SK-N-SH (cell line): ENCODE measurements at regions not wholly inside any gene's neighbourhood (a gene's known extent, or its start where the extent isn't known, plus 50 kb on each side); places are given as distances from the start of the nearest gene placed in this dataset.

Experiments used
- CTCF ChIP-seq: fragments of 200-600 bp; sonication (generic); IDR thresholded peaks from 2 replicates; pipeline ENCODE4 v1.6.1; 2017; ENCODE audit warnings: antibody characterized with exemption, mild to moderate bottlenecking, moderate library complexity
- EP300 ChIP-seq, 2 experiments: IDR thresholded peaks; 2 replicates each; pipeline versions ENCODE4 v1.4.0 to v1.6.1; 2012; ENCODE audit warnings: borderline replicate concordance in 1 of 2, low read depth in 1 of 2, low read length in 1 of 2
- EZH2phosphoT487 ChIP-seq: fragments of 200-600 bp; sonication (generic); IDR thresholded peaks from 2 replicates; pipeline ENCODE4 v1.6.1; 2017; ENCODE audit warnings: low read depth, mixed run types, mild to moderate bottlenecking, antibody characterized with exemption, moderate library complexity, borderline replicate concordance
- GATA2 ChIP-seq: sonication (generic); formaldehyde crosslinking; IDR thresholded peaks from 2 replicates; pipeline ENCODE4 v1.5.0; 2020; ENCODE audit warnings: mild to moderate bottlenecking, missing genetic modification reagents
- MEF2A ChIP-seq: IDR thresholded peaks from 2 replicates; pipeline ENCODE4 v1.4.0; 2012; ENCODE audit warnings: low read depth, borderline replicate concordance
- PBX3 ChIP-seq: IDR thresholded peaks from 2 replicates; pipeline ENCODE4; 2012
- POLR2AphosphoS5 ChIP-seq: IDR thresholded peaks from 2 replicates; pipeline ENCODE4 v1.6.1; 2012; ENCODE audit warnings: low read depth, low read length
- YY1 ChIP-seq: IDR thresholded peaks from 2 replicates; pipeline ENCODE4 v1.4.0; 2012; ENCODE audit warnings: low read depth, mild to moderate bottlenecking
- TF ChIP-seq, protein P1 (sequence below): IDR thresholded peaks from 2 replicates; pipeline ENCODE4 v1.4.0; 2012; ENCODE audit warnings: low read depth, borderline replicate concordance

GRCh38 chr1:72568113-72568512 lies 285.8 kb upstream of the NEGR1 start:
- TF ChIP-seq EZH2phosphoT487 (no peak), MEF2A (no peak), PBX3 (no peak), GATA2 (no peak), CTCF (no peak), POLR2AphosphoS5 (no peak), EP300 (IDR thresholded peaks at IDR 0.05; ENCODE audit: borderline replicate concordance in 1 of 2, low read depth in 1 of 2, low read length in 1 of 2) (no peak), YY1 (no peak)
- TF ChIP-seq, protein P1, sequence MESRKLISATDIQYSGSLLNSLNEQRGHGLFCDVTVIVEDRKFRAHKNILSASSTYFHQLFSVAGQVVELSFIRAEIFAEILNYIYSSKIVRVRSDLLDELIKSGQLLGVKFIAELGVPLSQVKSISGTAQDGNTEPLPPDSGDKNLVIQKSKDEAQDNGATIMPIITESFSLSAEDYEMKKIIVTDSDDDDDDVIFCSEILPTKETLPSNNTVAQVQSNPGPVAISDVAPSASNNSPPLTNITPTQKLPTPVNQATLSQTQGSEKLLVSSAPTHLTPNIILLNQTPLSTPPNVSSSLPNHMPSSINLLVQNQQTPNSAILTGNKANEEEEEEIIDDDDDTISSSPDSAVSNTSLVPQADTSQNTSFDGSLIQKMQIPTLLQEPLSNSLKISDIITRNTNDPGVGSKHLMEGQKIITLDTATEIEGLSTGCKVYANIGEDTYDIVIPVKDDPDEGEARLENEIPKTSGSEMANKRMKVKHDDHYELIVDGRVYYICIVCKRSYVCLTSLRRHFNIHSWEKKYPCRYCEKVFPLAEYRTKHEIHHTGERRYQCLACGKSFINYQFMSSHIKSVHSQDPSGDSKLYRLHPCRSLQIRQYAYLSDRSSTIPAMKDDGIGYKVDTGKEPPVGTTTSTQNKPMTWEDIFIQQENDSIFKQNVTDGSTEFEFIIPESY = no peak
